ENCODE measurements at regions not wholly inside any gene's neighbourhood (a gene's known extent, or its start where the extent isn't known, plus 50 kb on each side); places are given as distances from the start of the nearest gene placed in this dataset.
"Not testable (repeated sequence)": the region's sequence is repeated elsewhere in the genome, so short reads cannot be mapped to it uniquely, and the experiment has no call there.

DNA sequence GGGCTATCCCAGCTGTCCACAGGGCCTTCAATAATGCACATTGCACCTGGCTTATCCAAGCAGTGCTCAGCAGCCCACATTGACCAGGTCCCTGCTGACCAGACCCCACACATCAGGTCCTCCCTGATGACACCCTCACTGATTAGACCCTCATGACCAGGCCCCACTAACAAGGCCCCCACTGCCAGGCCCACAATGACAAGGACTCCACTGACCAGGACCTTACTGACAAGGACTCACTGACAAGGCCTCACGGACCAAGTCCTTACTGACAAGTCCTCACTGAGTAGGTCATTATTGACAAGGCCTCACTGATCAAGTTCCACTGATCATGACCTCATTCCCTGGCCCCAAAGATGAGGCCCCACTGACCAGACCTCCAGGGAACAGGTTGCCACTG, 3837.8 kb upstream of the OR11H1 start:
- H3K27ac ChIP-seq; intact Hi-C loops (cut with DNase I; ENCODE audit: low total_unique reads); H3K4me3 ChIP-seq; H3K4me1 ChIP-seq; H3K9me3 ChIP-seq; H3K27me3 ChIP-seq; H3K36me3 ChIP-seq: not testable (repeated sequence)
- DNase-seq: peak in 1 of 2 donors; percentile 9

- H3K36me3 ChIP-seq; H3K27ac ChIP-seq; H3K27me3 ChIP-seq; DNase-seq; intact Hi-C loops (cut with DNase I; ENCODE audit: low total_unique reads); H3K9me3 ChIP-seq; H3K4me3 ChIP-seq; H3K4me1 ChIP-seq: not testable (repeated sequence)
Observed at GRCh38 chr22:11703588-11703987, 3824.4 kb upstream of the OR11H1 start.

DNA sequence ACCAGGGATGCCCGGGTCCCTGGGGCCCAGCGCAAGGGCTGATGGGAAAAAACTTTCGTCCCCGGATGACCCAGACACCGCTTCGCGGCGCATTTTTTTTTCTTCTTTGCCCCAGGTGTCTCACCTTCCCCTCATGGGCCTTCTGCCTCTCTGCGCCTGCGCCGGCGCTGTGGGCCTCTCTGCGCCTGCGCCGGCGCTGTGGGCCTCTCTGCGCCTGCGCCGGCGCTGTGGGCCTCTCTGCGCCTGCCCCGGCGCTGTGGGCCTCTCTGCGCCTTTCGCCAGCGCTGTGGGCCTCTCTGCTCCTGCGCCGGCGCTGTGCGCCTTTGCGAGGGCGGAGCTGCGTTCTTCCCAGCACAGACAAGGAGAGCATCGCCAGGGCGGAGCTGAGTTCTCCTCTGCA, 3821.2 kb upstream of the OR11H1 start:
- H3K27ac ChIP-seq; intact Hi-C loops (cut with DNase I; ENCODE audit: low total_unique reads); DNase-seq; H3K36me3 ChIP-seq; H3K4me3 ChIP-seq; H3K4me1 ChIP-seq; H3K27me3 ChIP-seq; H3K9me3 ChIP-seq: not testable (repeated sequence)
